ENCODE measurements at regions not wholly inside any gene's neighbourhood (a gene's known extent, or its start where the extent isn't known, plus 50 kb on each side); places are given as distances from the start of the nearest gene placed in this dataset.

GRCh38 chrX:9235722-9236121 is 201.8 kb upstream of the FAM9B start:
- no peak overlapping the region for H3K4me3 ChIP-seq (ENCODE audit: low read length, poor library complexity, severe bottlenecking)
- H3K36me3 ChIP-seq (ENCODE audit: insufficient read depth, low read length) = no peaks in the 10 kb centered on the region
- H3K9ac ChIP-seq (ENCODE audit: low read depth, low read length, poor library complexity, severe bottlenecking) = no peak overlapping the region
- no peak for TF ChIP-seq CTCF (conservative IDR thresholded peaks at IDR 0.05; ENCODE audit: low read length)
- no peak for TF ChIP-seq EZH2phosphoT487 (IDR thresholded peaks at IDR 0.05; ENCODE audit: borderline replicate concordance)
- H3K27me3 ChIP-seq (ENCODE audit: insufficient read depth, low read length, poor library complexity, severe bottlenecking) = no peaks in the 10 kb centered on the region
- no peaks in the 10 kb centered on the region for H3F3A ChIP-seq (ENCODE audit: low read depth)
- no peaks in the 10 kb centered on the region for H3K79me2 ChIP-seq (ENCODE audit: insufficient read depth, low read length)
- H3K4me2 ChIP-seq (ENCODE audit: low read depth, low read length, poor library complexity, severe bottlenecking) = no peak overlapping the region
- no peaks in the 10 kb centered on the region for H4K20me1 ChIP-seq (ENCODE audit: insufficient read depth, low read length, poor library complexity, severe bottlenecking)
- no peaks in the 10 kb centered on the region for H3K9me3 ChIP-seq (ENCODE audit: insufficient read depth, low read depth, low read length)
- H3K9me2 ChIP-seq (replicated peaks; ENCODE audit: low read depth, low read length) = no peaks in the 10 kb centered on the region
- H2AFZ ChIP-seq (ENCODE audit: low read length) = no peak overlapping the region
- no peaks in the 10 kb centered on the region for H3K4me1 ChIP-seq (ENCODE audit: insufficient read depth, low read length, poor library complexity, severe bottlenecking)

GRCh38 chrX:9240956-9241355 is 207.0 kb upstream of the FAM9B start:
- H3K4me3 ChIP-seq (ENCODE audit: low read length, poor library complexity, severe bottlenecking) = no peak overlapping the region
- H3K27me3 ChIP-seq (ENCODE audit: insufficient read depth, low read length, poor library complexity, severe bottlenecking) = no peaks in the 10 kb centered on the region
- H3K4me1 ChIP-seq (ENCODE audit: insufficient read depth, low read length, poor library complexity, severe bottlenecking) = no peaks in the 10 kb centered on the region
- no peak overlapping the region for H3K4me2 ChIP-seq (ENCODE audit: low read depth, low read length, poor library complexity, severe bottlenecking)
- no peaks in the 10 kb centered on the region for H4K20me1 ChIP-seq (ENCODE audit: insufficient read depth, low read length, poor library complexity, severe bottlenecking)
- H3F3A ChIP-seq (ENCODE audit: low read depth) = no peaks in the 10 kb centered on the region
- TF ChIP-seq EZH2phosphoT487 (IDR thresholded peaks at IDR 0.05; ENCODE audit: borderline replicate concordance) (no peak), CTCF (conservative IDR thresholded peaks at IDR 0.05; ENCODE audit: low read length) (no peak)
- no peaks in the 10 kb centered on the region for H3K79me2 ChIP-seq (ENCODE audit: insufficient read depth, low read length)
- H3K9me2 ChIP-seq (replicated peaks; ENCODE audit: low read depth, low read length) = no peaks in the 10 kb centered on the region
- H3K9ac ChIP-seq (ENCODE audit: low read depth, low read length, poor library complexity, severe bottlenecking) = no peak overlapping the region
- H2AFZ ChIP-seq (ENCODE audit: low read length) = no peak overlapping the region
- no peaks in the 10 kb centered on the region for H3K36me3 ChIP-seq (ENCODE audit: insufficient read depth, low read length)
- H3K9me3 ChIP-seq (ENCODE audit: insufficient read depth, low read depth, low read length) = no peaks in the 10 kb centered on the region

DNA sequence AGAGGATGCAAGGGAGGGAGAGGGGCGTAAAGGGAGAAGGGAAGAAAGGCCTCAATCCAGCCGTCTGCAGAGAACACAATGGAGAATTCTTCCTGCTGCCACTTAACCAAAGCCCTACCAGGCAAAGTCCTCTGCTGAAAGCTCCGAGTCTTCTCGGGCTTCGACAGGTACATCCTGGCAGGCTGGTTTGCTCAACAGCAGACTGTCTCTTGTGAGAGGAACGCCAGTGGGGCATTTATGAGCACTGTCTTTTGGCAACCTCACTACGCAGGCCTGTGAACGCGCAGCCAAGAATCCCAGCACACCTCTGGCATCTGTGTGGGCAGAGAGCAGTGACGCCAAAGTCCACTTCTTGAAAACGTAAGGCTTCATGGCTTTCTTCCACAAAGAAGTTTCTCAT is 207.5 kb upstream of the FAM9B start:
- no peaks in the 10 kb centered on the region for H3K9me3 ChIP-seq (ENCODE audit: insufficient read depth, low read depth, low read length)
- no peaks in the 10 kb centered on the region for H3K36me3 ChIP-seq (ENCODE audit: insufficient read depth, low read length)

More for the DNA sequence above, 207.5 kb upstream of the FAM9B start:
- Histone ChIP-seq H3K27me3 (ENCODE audit: insufficient read depth, low read length, poor library complexity, severe bottlenecking) (no peaks in the 10 kb centered on the region), H4K20me1 (ENCODE audit: insufficient read depth, low read length, poor library complexity, severe bottlenecking) (no peaks in the 10 kb centered on the region), H3K4me1 (ENCODE audit: insufficient read depth, low read length, poor library complexity, severe bottlenecking) (no peaks in the 10 kb centered on the region), H3K9me2 (replicated peaks; ENCODE audit: low read depth, low read length) (no peaks in the 10 kb centered on the region), H2AFZ (ENCODE audit: low read length) (no peak overlapping the region), H3F3A (ENCODE audit: low read depth) (no peaks in the 10 kb centered on the region), H3K79me2 (ENCODE audit: insufficient read depth, low read length) (no peaks in the 10 kb centered on the region), H3K4me3 (ENCODE audit: low read length, poor library complexity, severe bottlenecking) (no peak overlapping the region), H3K9ac (ENCODE audit: low read depth, low read length, poor library complexity, severe bottlenecking) (no peak overlapping the region), H3K4me2 (ENCODE audit: low read depth, low read length, poor library complexity, severe bottlenecking) (no peak overlapping the region)
- no peak for TF ChIP-seq CTCF (conservative IDR thresholded peaks at IDR 0.05; ENCODE audit: low read length)
